HG03354 (cell line): ENCODE measurements at regions not wholly inside any gene's neighbourhood (a gene's known extent, or its start where the extent isn't known, plus 50 kb on each side); places are given as distances from the start of the nearest gene placed in this dataset.
"Not testable (repeated sequence)": the region's sequence is repeated elsewhere in the genome, so short reads cannot be mapped to it uniquely, and the experiment has no call there.

ENCODE experiments used
- ATAC-seq: cut with Tn5 transposase; IDR thresholded peaks from one replicate; pipeline ENCODE4 v1.9.1; 2021; ENCODE audit warnings: mild to moderate bottlenecking; ENCODE audit not compliant: unreplicated experiment, poor library complexity, severe bottlenecking

GRCh38 chr6:82419132-82419581 is 55.5 kb downstream of the TPBG start:
- no peak for ATAC-seq

- ATAC-seq: no peak
Observed at GRCh38 chr6:82419859-82420258, 56.2 kb downstream of the TPBG start.

GRCh38 chr6:82430611-82431010 is 67.0 kb downstream of the TPBG start:
- ATAC-seq: no peak

GRCh38 chr6:82436740-82437139 is 73.1 kb downstream of the TPBG start:
- no peak for ATAC-seq

GRCh38 chr6:82437701-82438100 is 74.1 kb downstream of the TPBG start:
- no peak for ATAC-seq

- ATAC-seq: no peak
Observed at GRCh38 chr6:82441047-82441855, 77.6 kb downstream of the TPBG start.

- no peak for ATAC-seq
Observed at GRCh38 chr6:82442061-82442719, 78.6 kb downstream of the TPBG start.

GRCh38 chr6:82458147-82458546 is 94.5 kb downstream of the TPBG start:
- no peak for ATAC-seq

GRCh38 chr6:82458705-82459104 is 95.1 kb downstream of the TPBG start:
- no peak for ATAC-seq

- ATAC-seq: no peak
Observed at GRCh38 chr6:82461536-82461935, 97.9 kb downstream of the TPBG start.

GRCh38 chr6:82467338-82467737 is 103.7 kb downstream of the TPBG start:
- no peak for ATAC-seq

- ATAC-seq: not testable (repeated sequence)
Observed at GRCh38 chr6:82470123-82470522, 106.5 kb downstream of the TPBG start.

GRCh38 chr6:82475106-82475505 is 111.5 kb downstream of the TPBG start:
- ATAC-seq: not testable (repeated sequence)

GRCh38 chr6:82484001-82484400 is 120.4 kb downstream of the TPBG start:
- ATAC-seq: no peak

- no peak for ATAC-seq
Observed at GRCh38 chr6:82484737-82485626, 121.4 kb downstream of the TPBG start.

- no peak for ATAC-seq
Observed at GRCh38 chr6:82487895-82488294, 124.3 kb downstream of the TPBG start.

GRCh38 chr6:82488403-82488802 is 124.8 kb downstream of the TPBG start:
- no peak for ATAC-seq

- ATAC-seq: no peak
Observed at GRCh38 chr6:82492134-82492533, 128.5 kb downstream of the TPBG start.

GRCh38 chr6:82493467-82493866 is 129.8 kb downstream of the TPBG start:
- no peak for ATAC-seq

- ATAC-seq: no peak
Observed at GRCh38 chr6:82494367-82494766, 130.8 kb downstream of the TPBG start.
